ENCODE measurements at regions not wholly inside any gene's neighbourhood (a gene's known extent, or its start where the extent isn't known, plus 50 kb on each side); places are given as distances from the start of the nearest gene placed in this dataset.

- no peak for TF ChIP-seq CTCF (conservative IDR thresholded peaks at IDR 0.05)
- TF ChIP-seq EZH2 (IDR thresholded peaks at IDR 0.05; ENCODE audit: low read depth): no peak
Measured at GRCh38 chr6:93498713-93499112, 79.4 kb upstream of the EPHA7 start.
